ENCODE measurements at regions not wholly inside any gene's neighbourhood (a gene's known extent, or its start where the extent isn't known, plus 50 kb on each side); places are given as distances from the start of the nearest gene placed in this dataset.
"Not testable (repeated sequence)": the region's sequence is repeated elsewhere in the genome, so short reads cannot be mapped to it uniquely, and the experiment has no call there.

DNA sequence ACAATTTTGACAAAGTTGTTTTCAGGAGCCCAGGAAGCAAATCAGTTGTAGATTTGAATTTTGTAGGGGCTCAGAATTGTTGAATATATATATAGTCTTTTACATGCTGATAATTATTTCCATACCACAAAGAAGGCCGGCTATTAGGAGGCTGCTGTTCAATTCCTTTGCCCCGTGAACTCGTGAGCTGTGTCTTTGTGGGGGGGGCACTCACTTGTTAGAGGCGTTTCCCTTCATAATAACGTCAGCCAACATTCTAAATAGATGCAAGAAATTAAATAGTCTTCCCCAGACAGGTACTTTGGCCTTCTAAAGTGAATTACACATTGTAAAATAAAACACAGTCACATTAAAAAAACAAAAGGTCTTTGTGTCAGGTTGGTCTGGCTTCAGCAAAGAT lies 138.7 kb downstream of the DEFB131A start:
- TF ChIP-seq, protein P1, sequence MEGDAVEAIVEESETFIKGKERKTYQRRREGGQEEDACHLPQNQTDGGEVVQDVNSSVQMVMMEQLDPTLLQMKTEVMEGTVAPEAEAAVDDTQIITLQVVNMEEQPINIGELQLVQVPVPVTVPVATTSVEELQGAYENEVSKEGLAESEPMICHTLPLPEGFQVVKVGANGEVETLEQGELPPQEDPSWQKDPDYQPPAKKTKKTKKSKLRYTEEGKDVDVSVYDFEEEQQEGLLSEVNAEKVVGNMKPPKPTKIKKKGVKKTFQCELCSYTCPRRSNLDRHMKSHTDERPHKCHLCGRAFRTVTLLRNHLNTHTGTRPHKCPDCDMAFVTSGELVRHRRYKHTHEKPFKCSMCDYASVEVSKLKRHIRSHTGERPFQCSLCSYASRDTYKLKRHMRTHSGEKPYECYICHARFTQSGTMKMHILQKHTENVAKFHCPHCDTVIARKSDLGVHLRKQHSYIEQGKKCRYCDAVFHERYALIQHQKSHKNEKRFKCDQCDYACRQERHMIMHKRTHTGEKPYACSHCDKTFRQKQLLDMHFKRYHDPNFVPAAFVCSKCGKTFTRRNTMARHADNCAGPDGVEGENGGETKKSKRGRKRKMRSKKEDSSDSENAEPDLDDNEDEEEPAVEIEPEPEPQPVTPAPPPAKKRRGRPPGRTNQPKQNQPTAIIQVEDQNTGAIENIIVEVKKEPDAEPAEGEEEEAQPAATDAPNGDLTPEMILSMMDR (IDR thresholded peaks at IDR 0.05) = not testable (repeated sequence)
- TF ChIP-seq POLR2A (IDR thresholded peaks at IDR 0.05) = not testable (repeated sequence)
